ENCODE measurements at regions not wholly inside any gene's neighbourhood (a gene's known extent, or its start where the extent isn't known, plus 50 kb on each side); places are given as distances from the start of the nearest gene placed in this dataset.

- no peak for TF ChIP-seq CTCF (IDR thresholded peaks at IDR 0.05 in 8 of 11, conservative IDR thresholded peaks at IDR 0.05 in 3 of 11)
- no peak for TF ChIP-seq POLR2A (IDR thresholded peaks at IDR 0.05)
- no peak for TF ChIP-seq POLR2AphosphoS5 (IDR thresholded peaks at IDR 0.05)
Observed at GRCh38 chr5:75960129-75960528, 123.1 kb upstream of the SV2C start.
